IMR-90 (cell line): ENCODE measurements at regions not wholly inside any gene's neighbourhood (a gene's known extent, or its start where the extent isn't known, plus 50 kb on each side); places are given as distances from the start of the nearest gene placed in this dataset.

Source experiments
- ATAC-seq: fragments of 200-7000 bp; cut with Tn5 transposase; 2 replicates; pipeline ENCODE4 v1.9.1; 2020; ENCODE audit warnings: low read depth, mild to moderate bottlenecking, moderate library complexity
- BruUV-seq: library from RNA; stranded (reverse); fragments of 400-500 nt; replicated peaks from 2 replicates; lab custom pipeline; 2021; lab: Mats Ljungman, UMichigan
- CTCF ChIA-PET: fragments of 300-600 bp; formaldehyde crosslinking; extraction: SDS; loops from one replicate; lab custom pipeline; 2021; ENCODE audit warnings: antibody characterized with exemption; lab: Yijun Ruan, JAX
- POLR2A ChIA-PET: fragments of 300-600 bp; sonication (Branson Sonifier 250); formaldehyde crosslinking; loops from one replicate; lab custom pipeline; 2022; ENCODE audit warnings: antibody characterized with exemption; ENCODE audit not compliant: unreplicated experiment; lab: Charles Lee
- DNase-seq: peaks from one replicate; pipeline ENCODE4 v3.0.0; 2013
- H2AFZ ChIP-seq: replicated peaks from 2 replicates; pipeline ENCODE3; 2013; ENCODE audit warnings: low read length, mild to moderate bottlenecking; ENCODE audit not compliant: poor library complexity
- H2AK5ac ChIP-seq: 2 replicates; pipeline ENCODE4 v1.6.1; 2013; ENCODE audit warnings: low read depth, low read length, inconsistent platforms
- H2AK9ac ChIP-seq: replicated peaks from 2 replicates; pipeline ENCODE3; 2013; ENCODE audit warnings: mild to moderate bottlenecking, low read depth, low read length, moderate library complexity; ENCODE audit not compliant: poor library complexity
- H2BK120ac ChIP-seq: 2 replicates; pipeline ENCODE4 v1.6.1; 2013; ENCODE audit warnings: low read depth, low read length, inconsistent platforms
- H2BK15ac ChIP-seq: 3 replicates; pipeline ENCODE4 v1.6.1; 2013; ENCODE audit warnings: low read depth, low read length, inconsistent platforms
- H2BK20ac ChIP-seq: 2 replicates; pipeline ENCODE4 v1.6.1; 2013; ENCODE audit warnings: low read depth, mild to moderate bottlenecking, inconsistent platforms, low read length, moderate library complexity
- H2BK5ac ChIP-seq: 2 replicates; pipeline ENCODE4 v1.6.1; 2013; ENCODE audit warnings: mild to moderate bottlenecking, low read depth, low read length, inconsistent platforms; ENCODE audit not compliant: poor library complexity, severe bottlenecking
- H3K14ac ChIP-seq: replicated peaks from 2 replicates; pipeline ENCODE4 v1.6.1; 2013; ENCODE audit warnings: low read depth, low read length, inconsistent platforms
- H3K18ac ChIP-seq: 2 replicates; pipeline ENCODE4 v1.6.1; 2013; ENCODE audit warnings: low read depth, low read length, control low read depth
- H3K23ac ChIP-seq: 2 replicates; pipeline ENCODE4 v1.6.1; 2013; ENCODE audit warnings: low read depth, low read length, inconsistent platforms
- H3K27ac ChIP-seq: 2 replicates; pipeline ENCODE4 v1.5.1; 2013; ENCODE audit warnings: mild to moderate bottlenecking, control low read depth, low read length; ENCODE audit not compliant: insufficient read depth
- H3K27me3 ChIP-seq: 2 replicates; pipeline ENCODE4 v1.6.1; 2013; ENCODE audit warnings: low read length; ENCODE audit not compliant: control insufficient read depth, insufficient read depth
- H3K36me3 ChIP-seq: 2 replicates; pipeline ENCODE4 v1.6.1; 2013; ENCODE audit warnings: low read length, mixed read lengths; ENCODE audit not compliant: control insufficient read depth, insufficient read depth
- H3K4ac ChIP-seq: 2 replicates; pipeline ENCODE4 v1.6.1; 2013; ENCODE audit warnings: low read depth, low read length, inconsistent platforms
- H3K4me1 ChIP-seq: 2 replicates; pipeline ENCODE4 v1.6.1; 2013; ENCODE audit warnings: low read length, mixed read lengths; ENCODE audit not compliant: control insufficient read depth, insufficient read depth
- H3K4me2 ChIP-seq: 2 replicates; pipeline ENCODE4 v1.6.1; 2013; ENCODE audit warnings: low read depth, mild to moderate bottlenecking, control low read depth, low read length, moderate library complexity
- H3K4me3 ChIP-seq: 2 replicates; pipeline ENCODE4 v1.5.1; 2013; ENCODE audit warnings: low read depth, mild to moderate bottlenecking, control low read depth, low read length, moderate library complexity; ENCODE audit not compliant: insufficient read depth
- H3K56ac ChIP-seq: 2 replicates; pipeline ENCODE4 v1.6.1; 2013; ENCODE audit warnings: low read length, inconsistent platforms; ENCODE audit not compliant: insufficient read depth; ENCODE audit errors: extremely low read depth
- H3K79me1 ChIP-seq, 2 experiments: 2 replicates each; pipeline ENCODE4 v1.6.1; 2013; ENCODE audit warnings: low read length in 2 of 2, inconsistent platforms in 1 of 2, low read depth in 1 of 2
- H3K9ac ChIP-seq: 2 replicates; pipeline ENCODE4 v1.6.1; 2013; ENCODE audit warnings: low read depth, low read length, control low read depth
- H3K9me1 ChIP-seq: 2 replicates; pipeline ENCODE4 v1.6.1; 2013; ENCODE audit warnings: low read length, inconsistent platforms; ENCODE audit not compliant: insufficient read depth
- H3K9me3 ChIP-seq: 2 replicates; pipeline ENCODE4 v1.6.1; 2013; ENCODE audit warnings: low read length; ENCODE audit not compliant: control insufficient read depth, insufficient read depth
- H4K20me1 ChIP-seq: 2 replicates; pipeline ENCODE4 v1.6.1; 2013; ENCODE audit warnings: low read length, inconsistent platforms; ENCODE audit not compliant: insufficient read depth
- H4K5ac ChIP-seq: 2 replicates; pipeline ENCODE4 v1.6.1; 2013; ENCODE audit warnings: mild to moderate bottlenecking, low read depth, low read length, control low read depth
- H4K8ac ChIP-seq, 2 experiments: 2 replicates each; pipeline ENCODE4 v1.6.1; 2013; ENCODE audit warnings: low read depth in 2 of 2, low read length in 2 of 2, control low read depth in 1 of 2, inconsistent platforms in 1 of 2
- H4K91ac ChIP-seq: 2 replicates; pipeline ENCODE4 v1.6.1; 2013; ENCODE audit warnings: low read depth, low read length, inconsistent platforms; ENCODE audit not compliant: insufficient read depth
- BHLHE40 ChIP-seq: fragments of 150-350 bp; IDR thresholded peaks from 2 replicates; pipeline ENCODE4 v1.6.1; 2016; ENCODE audit warnings: mild to moderate bottlenecking, low read depth, low read length
- CEBPB ChIP-seq: IDR thresholded peaks from 2 replicates; pipeline ENCODE4 v1.6.1; 2012; ENCODE audit warnings: low read depth, low read length, improper control_type of control experiment
- CTCF ChIP-seq: conservative IDR thresholded peaks from 2 replicates; pipeline ENCODE4 v1.5.1; 2012; ENCODE audit warnings: mild to moderate bottlenecking, low read depth, low read length, improper control_type of control experiment
- MAFK ChIP-seq: IDR thresholded peaks from 2 replicates; pipeline ENCODE4 v1.6.1; 2012; ENCODE audit warnings: low read depth, low read length, improper control_type of control experiment
- MAZ ChIP-seq: IDR thresholded peaks from 2 replicates; pipeline ENCODE4 v1.6.1; 2012; ENCODE audit warnings: low read depth, mild to moderate bottlenecking, low read length, improper control_type of control experiment, moderate library complexity, borderline replicate concordance
- RFX5 ChIP-seq: IDR thresholded peaks from 2 replicates; pipeline ENCODE4 v1.8.0; 2012; ENCODE audit warnings: low read depth, mild to moderate bottlenecking, low read length, moderate library complexity
- WGBS, 2 experiments: methylation state at CpG; one replicate each; pipeline versions ENCODE4 v1.1.5 to v1.1.7; 2013; ENCODE audit warnings: missing lambda C conversion rate in 2 of 2; ENCODE audit not compliant: insufficient read length in 1 of 2; ENCODE audit errors: extremely low coverage in 2 of 2; 5-methylcytosine and 5-hydroxymethylcytosine counted together
- dilution Hi-C: fragments of 300-500 bp; cut with HindIII; formaldehyde crosslinking; loops from one replicate; pipeline ENCODE4 v1.14.3; 2018; ENCODE audit warnings: low sequenced_read_pairs; ENCODE audit not compliant: unreplicated experiment
- in situ Hi-C: fragments of 300-500 bp; cut with MboI; formaldehyde crosslinking; loops from 3 replicates; pipeline ENCODE4 v1.14.3; 2019; ENCODE audit warnings: low sequenced_read_pairs, inconsistent platforms, mixed read lengths
- intact Hi-C: fragments of 100-400 bp; cut with micrococcal nuclease; formaldehyde crosslinking; loops from 2 replicates; pipeline ENCODE4 v1.10.0; 2022

- H3K9ac ChIP-seq, result no peak overlapping the region
- no peaks in the 10 kb centered on the region for H3K79me1 ChIP-seq
- no peak overlapping the region for H3K4me2 ChIP-seq
- WGBS, 2 experiments, result no CpG with 5 or more reads among the region's 1 CpG
- H3K4me1 ChIP-seq, result no peaks in the 10 kb centered on the region
- H2BK15ac ChIP-seq, result no peak overlapping the region
- H4K8ac ChIP-seq, result no peak overlapping the region
- H4K5ac ChIP-seq, result no peak overlapping the region
- no peaks in the 10 kb centered on the region for H3K9me1 ChIP-seq
- no peak overlapping the region for H4K91ac ChIP-seq
- dilution Hi-C loops, result no loop called here
- H3K27ac ChIP-seq, result no peak overlapping the region
- no peak overlapping the region for H3K14ac ChIP-seq
- no peaks in the 10 kb centered on the region for H4K20me1 ChIP-seq
- in situ Hi-C loops, result no loop called here
- 0 out of 2 replicates have a peak, but pooled peaks cover 2% of the 10 kb centered on the region for H3K9me3 ChIP-seq
- no TSS peak for BruUV-seq
- no peak overlapping the region for H2AK9ac ChIP-seq
- H3K27me3 ChIP-seq, result peaks cover 4% of the 10 kb centered on the region
- no peak overlapping the region for H3K4ac ChIP-seq
- no peak overlapping the region for H2BK120ac ChIP-seq
- H2AFZ ChIP-seq, result no peak overlapping the region
- no peak overlapping the region for H3K18ac ChIP-seq
- H3K4me3 ChIP-seq, result no peak overlapping the region
- POLR2A ChIA-PET, result no interaction called here
- no peak overlapping the region for H3K56ac ChIP-seq
- no peak overlapping the region for H2BK20ac ChIP-seq
- intact Hi-C loops, result no loop called here
- H3K23ac ChIP-seq, result no peak overlapping the region
- ATAC-seq (no peak), DNase-seq (no peak)
- H3K36me3 ChIP-seq, result no peaks in the 10 kb centered on the region
- no peak overlapping the region for H2AK5ac ChIP-seq
- TF ChIP-seq BHLHE40 (no peak), CEBPB (no peak), MAFK (peak; percentile 30; the same call in 1 of the 2 replicates), CTCF (no peak), MAZ (no peak), RFX5 (no peak)
- no peak overlapping the region for H2BK5ac ChIP-seq
- CTCF ChIA-PET, result no interaction called here
Observed at GRCh38 chr17:72271603-72272002, 150.8 kb downstream of the SOX9 start.
